HepG2 (cell line): ENCODE measurements at regions not wholly inside any gene's neighbourhood (a gene's known extent, or its start where the extent isn't known, plus 50 kb on each side); places are given as distances from the start of the nearest gene placed in this dataset.

Experiments
- ATAC-seq: fragments of 200-7000 bp; cut with Tn5 transposase; 3 replicates; pipeline ENCODE4 v1.9.1; 2020; ENCODE audit warnings: mild to moderate bottlenecking, moderate library complexity
- BruUV-seq: library from RNA; stranded (reverse); fragments of 400-500 nt; replicated peaks from 2 replicates; lab custom pipeline; 2021; lab: Mats Ljungman, UMichigan
- CTCF ChIA-PET: fragments of 300-600 bp; formaldehyde crosslinking; extraction: SDS; loops from one replicate; lab custom pipeline; 2021; ENCODE audit warnings: low total read pairs, inconsistent platforms, low intra/inter-chr PET ratio; lab: Yijun Ruan, JAX
- POLR2A ChIA-PET: fragments of 350-600 bp; sonication (Branson Sonifier 250); formaldehyde crosslinking; loops from one replicate; lab custom pipeline; 2020; ENCODE audit warnings: antibody characterized with exemption, inconsistent platforms; lab: Yijun Ruan, JAX
- DNase-seq: peaks from one replicate; pipeline ENCODE4 v3.0.0-alpha.2; 2015; ENCODE audit warnings: low spot score
- FAIRE-seq: peaks from 3 replicates; lab custom pipeline; 2011; peaks lifted over from hg19 to GRCh38; lab: Jason Lieb, UNC
- H2AFZ ChIP-seq: one replicate; pipeline ENCODE4 v1.6.1; 2011; ENCODE audit warnings: low read length, inconsistent platforms
- H3K27ac ChIP-seq: fragments of 300-600 bp; 3 replicates; pipeline ENCODE4 v1.8.0; 2011; ENCODE audit warnings: mixed run types, mild to moderate bottlenecking, mixed read lengths, low read length, inconsistent platforms; ENCODE audit not compliant: insufficient read depth; ENCODE audit errors: extremely low read length
- H3K27me3 ChIP-seq, 2 experiments: fragments of 200-600 bp in 1 of 2; 2 replicates in 1 of 2; 3 replicates in 1 of 2; pipeline versions ENCODE4 v1.6.0 to v1.8.0; 2011; ENCODE audit warnings: low read length in 2 of 2, mild to moderate bottlenecking in 2 of 2, moderate library complexity in 2 of 2, inconsistent platforms in 1 of 2; ENCODE audit not compliant: insufficient read depth in 2 of 2, control insufficient read depth in 1 of 2
- H3K36me3 ChIP-seq, 2 experiments: fragments of 200-600 bp in 1 of 2; replicated peaks in 1 of 2; 2 replicates in 1 of 2; 3 replicates in 1 of 2; pipeline versions ENCODE4 v1.5.1 to v1.8.0; 2011; ENCODE audit warnings: low read length in 2 of 2, inconsistent platforms in 1 of 2; ENCODE audit not compliant: insufficient read depth in 2 of 2, control insufficient read depth in 1 of 2
- H3K4me1 ChIP-seq: 2 replicates; pipeline ENCODE4 v1.5.1; 2012; ENCODE audit warnings: low read length, inconsistent platforms; ENCODE audit not compliant: insufficient read depth
- H3K4me2 ChIP-seq: 2 replicates; pipeline ENCODE4 v1.6.0; 2011; ENCODE audit warnings: low read depth, low read length, inconsistent platforms
- H3K4me3 ChIP-seq, 3 experiments: fragments of 200-600 bp in 1 of 3; sonication (generic), shearing (Covaris generic) in 1 of 3; replicated peaks in 1 of 3; 2 replicates each; pipeline ENCODE4 v1.5.1; 2011 to 2016; ENCODE audit warnings: low read length in 3 of 3, inconsistent platforms in 2 of 3, low read depth in 2 of 3, mild to moderate bottlenecking in 2 of 3, control low read depth in 1 of 3, mixed read lengths in 1 of 3; ENCODE audit not compliant: insufficient read depth in 1 of 3
- H3K79me2 ChIP-seq: one replicate; pipeline ENCODE4 v1.6.1; 2011; ENCODE audit warnings: low read length, inconsistent platforms; ENCODE audit not compliant: insufficient read depth
- H3K9ac ChIP-seq: 2 replicates; pipeline ENCODE4 v1.6.0; 2011; ENCODE audit warnings: mild to moderate bottlenecking, low read depth, low read length, inconsistent platforms; ENCODE audit not compliant: insufficient read depth
- H3K9me3 ChIP-seq: 2 replicates; pipeline ENCODE4 v1.5.1; 2012; ENCODE audit warnings: mild to moderate bottlenecking, low read length
- H4K20me1 ChIP-seq: 2 replicates; pipeline ENCODE4 v1.6.0; 2011; ENCODE audit warnings: inconsistent platforms, mild to moderate bottlenecking, low read length, moderate library complexity; ENCODE audit not compliant: insufficient read depth
- ARNT ChIP-seq: fragments of 450-650 bp; IDR thresholded peaks from 2 replicates; pipeline ENCODE4 v1.6.1; 2017
- BORCS8-MEF2B ChIP-seq: sonication (generic); formaldehyde crosslinking; IDR thresholded peaks from 2 replicates; pipeline ENCODE4 v1.8.0; 2022; ENCODE audit warnings: mild to moderate bottlenecking, missing genetic modification reagents
- KDM2A ChIP-seq: sonication (generic); formaldehyde crosslinking; IDR thresholded peaks from 2 replicates; pipeline ENCODE4 v1.4.0; 2020; ENCODE audit warnings: low read depth, missing genetic modification reagents, borderline replicate concordance
- SMYD3 ChIP-seq: sonication (generic); formaldehyde crosslinking; IDR thresholded peaks from 2 replicates; pipeline ENCODE4 v1.8.1; 2023; ENCODE audit warnings: mild to moderate bottlenecking, missing genetic modification reagents
- SNRNP70 ChIP-seq: fragments of 200-400 bp; formaldehyde crosslinking; IDR thresholded peaks from 2 replicates; pipeline ENCODE4 v1.6.1; 2017; ENCODE audit warnings: mild to moderate bottlenecking, low read depth, low read length, moderate library complexity
- SOX6 ChIP-seq, 2 experiments: fragments of 450-650 bp in 1 of 2; sonication (generic) in 1 of 2; formaldehyde crosslinking in 1 of 2; IDR thresholded peaks; 2 replicates each; pipeline versions ENCODE4 v1.4.0 to v1.6.1; 2017 to 2020; ENCODE audit warnings: antibody characterized with exemption in 1 of 2, mild to moderate bottlenecking in 1 of 2, missing genetic modification reagents in 1 of 2
- SP140L ChIP-seq: sonication (generic); formaldehyde crosslinking; IDR thresholded peaks from 2 replicates; pipeline ENCODE4 v1.4.0; 2020; ENCODE audit warnings: missing genetic modification reagents, borderline replicate concordance
- TIGD3 ChIP-seq: sonication (generic); formaldehyde crosslinking; IDR thresholded peaks from 2 replicates; pipeline ENCODE4 v1.5.1; 2020; ENCODE audit warnings: mild to moderate bottlenecking, missing genetic modification reagents, borderline replicate concordance
- ZBTB49 ChIP-seq: sonication (generic); formaldehyde crosslinking; IDR thresholded peaks from 2 replicates; pipeline ENCODE4 v1.4.0; 2020; ENCODE audit warnings: missing genetic modification reagents, borderline replicate concordance
- ZNF547 ChIP-seq: sonication (generic); formaldehyde crosslinking; IDR thresholded peaks from 2 replicates; pipeline ENCODE4 v1.5.1; 2020; ENCODE audit warnings: mild to moderate bottlenecking, missing genetic modification reagents
- WGBS: methylation state at CpG from one replicate; pipeline ENCODE4 v1.1.6; 2017; ENCODE audit warnings: low lambda C conversion rate; 5-methylcytosine and 5-hydroxymethylcytosine counted together
- in situ Hi-C: cut with HindIII; loops from 2 replicates; pipeline ENCODE4 v1.10.0; 2017; ENCODE audit warnings: low pct_unique_long_range_greater_than_20kb; ENCODE audit not compliant: extremely low pct_ligation_motif_present
- intact Hi-C: fragments of 100-400 bp; cut with micrococcal nuclease; formaldehyde crosslinking; loops from one replicate; pipeline ENCODE4 v1.10.0; 2022; ENCODE audit not compliant: unreplicated experiment

GRCh38 chr3:148395821-148396220, 301.9 kb upstream of the AGTR1 start:
- Histone ChIP-seq H3K36me3 (no peaks in the 10 kb centered on the region), H3K9ac (no peak overlapping the region), H3K27ac (no peak overlapping the region), H4K20me1 (no peaks in the 10 kb centered on the region), H3K27me3 (no peaks in the 10 kb centered on the region), H3K4me3 (no peak overlapping the region), H2AFZ (no peak overlapping the region), H3K4me2 (no peak overlapping the region), H3K79me2 (no peaks in the 10 kb centered on the region), H3K9me3 (no peaks in the 10 kb centered on the region), H3K4me1 (no peaks in the 10 kb centered on the region)
- POLR2A ChIA-PET: no interaction called here
- ATAC-seq (no peak), FAIRE-seq (no peak), DNase-seq (no peak)
- intact Hi-C loops: no loop called here
- BruUV-seq: no TSS peak
- in situ Hi-C loops: no loop called here
- CTCF ChIA-PET: no interaction called here
- TF ChIP-seq ZBTB49 (no peak), SOX6 (IDR thresholded peaks at IDR 0.05) (no peak), SOX6 (CRISPR knock-in tag; IDR thresholded peaks at IDR 0.05) (no peak)

GRCh38 chr3:148400754-148401153, 296.9 kb upstream of the AGTR1 start:
- ChIA-PET POLR2A (no interaction called here), CTCF (no interaction called here)
- Histone ChIP-seq H3K9me3 (no peaks in the 10 kb centered on the region), H3K4me2 (no peak overlapping the region), H3K36me3 (no peaks in the 10 kb centered on the region), H3K27me3 (no peaks in the 10 kb centered on the region), H3K4me3 (no peak overlapping the region)
- intact Hi-C loops: no loop called here
- ATAC-seq: no peak
- BruUV-seq: no TSS peak
- DNase-seq: no peak
- FAIRE-seq: no peak
- no peak for TF ChIP-seq SMYD3 (CRISPR knock-in tag)
- TF ChIP-seq ARNT: no peak
- no peak for TF ChIP-seq SP140L (CRISPR knock-in tag)
- TF ChIP-seq KDM2A: no peak
- no peak for TF ChIP-seq TIGD3 (CRISPR knock-in tag)
- no peak for TF ChIP-seq BORCS8-MEF2B
- TF ChIP-seq SNRNP70: no peak
- TF ChIP-seq ZNF547 (CRISPR knock-in tag): no peak
- TF ChIP-seq, all 625 proteins: peak for 0
- Histone ChIP-seq H4K20me1 (no peaks in the 10 kb centered on the region), H3K79me2 (no peaks in the 10 kb centered on the region), H3K27ac (no peak overlapping the region), H3K9ac (no peak overlapping the region), H3K4me1 (no peaks in the 10 kb centered on the region), H2AFZ (no peak overlapping the region)
- 8% methylated on average over 1 of the region's 1 CpG for WGBS
- in situ Hi-C loops: no loop called here
